ENCODE measurements at regions not wholly inside any gene's neighbourhood (a gene's known extent, or its start where the extent isn't known, plus 50 kb on each side); places are given as distances from the start of the nearest gene placed in this dataset.

- H3K36me3 ChIP-seq: no peaks in the 10 kb centered on the region
- no peak overlapping the region for H3K4me3 ChIP-seq
- no peak overlapping the region for H3K27ac ChIP-seq
- peaks cover 0 to 7% (median 0%) of the 10 kb centered on the region in 6 donors for H3K4me1 ChIP-seq
- no peak for DNase-seq
- H3K27me3 ChIP-seq (replicated peaks in 1 of 7): peaks cover 0 to 38% (median 0%) of the 10 kb centered on the region in 7 donors
- WGBS, 5 donors: 82 to 90% (median 88%) methylated on average over 13 to 14 of the region's 14 CpGs
- H3K9me3 ChIP-seq: no peaks in the 10 kb centered on the region
- TF ChIP-seq POLR2AphosphoS5 (IDR thresholded peaks at IDR 0.05): no peak
- no peak for TF ChIP-seq POLR2A (IDR thresholded peaks at IDR 0.05)
- TF ChIP-seq, protein P1, sequence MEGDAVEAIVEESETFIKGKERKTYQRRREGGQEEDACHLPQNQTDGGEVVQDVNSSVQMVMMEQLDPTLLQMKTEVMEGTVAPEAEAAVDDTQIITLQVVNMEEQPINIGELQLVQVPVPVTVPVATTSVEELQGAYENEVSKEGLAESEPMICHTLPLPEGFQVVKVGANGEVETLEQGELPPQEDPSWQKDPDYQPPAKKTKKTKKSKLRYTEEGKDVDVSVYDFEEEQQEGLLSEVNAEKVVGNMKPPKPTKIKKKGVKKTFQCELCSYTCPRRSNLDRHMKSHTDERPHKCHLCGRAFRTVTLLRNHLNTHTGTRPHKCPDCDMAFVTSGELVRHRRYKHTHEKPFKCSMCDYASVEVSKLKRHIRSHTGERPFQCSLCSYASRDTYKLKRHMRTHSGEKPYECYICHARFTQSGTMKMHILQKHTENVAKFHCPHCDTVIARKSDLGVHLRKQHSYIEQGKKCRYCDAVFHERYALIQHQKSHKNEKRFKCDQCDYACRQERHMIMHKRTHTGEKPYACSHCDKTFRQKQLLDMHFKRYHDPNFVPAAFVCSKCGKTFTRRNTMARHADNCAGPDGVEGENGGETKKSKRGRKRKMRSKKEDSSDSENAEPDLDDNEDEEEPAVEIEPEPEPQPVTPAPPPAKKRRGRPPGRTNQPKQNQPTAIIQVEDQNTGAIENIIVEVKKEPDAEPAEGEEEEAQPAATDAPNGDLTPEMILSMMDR (IDR thresholded peaks at IDR 0.05 in 8 of 11, conservative IDR thresholded peaks at IDR 0.05 in 3 of 11): no peak
- intact Hi-C loops (cut with DNase I; ENCODE audit: low total_unique reads): no loop called here
Measured at GRCh38 chr13:111462221-111462764, 141.9 kb downstream of the TEX29 start.

DNA sequence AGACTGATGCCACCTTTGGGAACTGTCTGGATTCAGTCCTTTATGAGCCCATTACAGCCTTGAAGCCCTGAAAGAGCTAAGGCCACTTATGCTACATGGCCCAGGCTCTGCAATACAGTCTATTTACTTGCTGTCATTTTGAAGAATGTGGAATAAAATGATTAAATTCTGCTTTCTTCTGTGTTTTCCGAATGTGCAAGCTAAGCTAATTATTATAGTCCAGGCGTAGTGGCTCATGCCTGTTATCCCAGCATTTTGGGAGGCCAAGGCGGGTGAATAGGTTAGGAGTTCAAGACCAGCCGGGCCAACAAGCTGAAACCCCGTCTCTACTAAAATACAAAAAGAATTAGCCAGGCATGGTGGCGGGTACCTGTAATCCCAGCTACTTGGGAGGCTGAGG lies 142.5 kb downstream of the TEX29 start:
- no peak overlapping the region for H3K4me3 ChIP-seq
- no peak for TF ChIP-seq POLR2AphosphoS5 (IDR thresholded peaks at IDR 0.05)
- TF ChIP-seq, protein P1 (IDR thresholded peaks at IDR 0.05 in 8 of 11, conservative IDR thresholded peaks at IDR 0.05 in 3 of 11): no peak
- DNase-seq: no peak
- intact Hi-C loops (cut with DNase I; ENCODE audit: low total_unique reads): no loop called here
- no peak overlapping the region for H3K27ac ChIP-seq
- 86 to 93% (median 88%) methylated on average over 6 of the region's 6 CpGs for WGBS, 5 donors
- H3K4me1 ChIP-seq: peaks cover 0 to 7% (median 0%) of the 10 kb centered on the region in 6 donors
- no peaks in the 10 kb centered on the region for H3K36me3 ChIP-seq
- no peaks in the 10 kb centered on the region for H3K9me3 ChIP-seq
- peaks cover 0 to 35% (median 0%) of the 10 kb centered on the region in 7 donors for H3K27me3 ChIP-seq (replicated peaks in 1 of 7)

GRCh38 chr13:111467111-111467890 lies 146.9 kb downstream of the TEX29 start:
- no peak overlapping the region for H3K27ac ChIP-seq
- no peak for DNase-seq
- peaks cover 0 to 5% (median 0%) of the 10 kb centered on the region in 6 donors for H3K4me1 ChIP-seq
- 78 to 86% (median 79%) methylated on average over 7 of the region's 7 CpGs for WGBS, 5 donors
- TF ChIP-seq POLR2A (IDR thresholded peaks at IDR 0.05): no peak
- TF ChIP-seq, protein P1 (IDR thresholded peaks at IDR 0.05 in 8 of 11, conservative IDR thresholded peaks at IDR 0.05 in 3 of 11): no peak
- TF ChIP-seq POLR2AphosphoS5 (IDR thresholded peaks at IDR 0.05): no peak
- no peak overlapping the region for H3K4me3 ChIP-seq
- H3K27me3 ChIP-seq (replicated peaks in 1 of 7): peaks cover 0 to 16% (median 0%) of the 10 kb centered on the region in 7 donors
- intact Hi-C loops (cut with DNase I; ENCODE audit: low total_unique reads): no loop called here
- H3K9me3 ChIP-seq: no peaks in the 10 kb centered on the region
- H3K36me3 ChIP-seq: no peaks in the 10 kb centered on the region

All from spleen (tissue), 11 donors.